ENCODE measurements at regions not wholly inside any gene's neighbourhood (a gene's known extent, or its start where the extent isn't known, plus 50 kb on each side); places are given as distances from the start of the nearest gene placed in this dataset.

DNA sequence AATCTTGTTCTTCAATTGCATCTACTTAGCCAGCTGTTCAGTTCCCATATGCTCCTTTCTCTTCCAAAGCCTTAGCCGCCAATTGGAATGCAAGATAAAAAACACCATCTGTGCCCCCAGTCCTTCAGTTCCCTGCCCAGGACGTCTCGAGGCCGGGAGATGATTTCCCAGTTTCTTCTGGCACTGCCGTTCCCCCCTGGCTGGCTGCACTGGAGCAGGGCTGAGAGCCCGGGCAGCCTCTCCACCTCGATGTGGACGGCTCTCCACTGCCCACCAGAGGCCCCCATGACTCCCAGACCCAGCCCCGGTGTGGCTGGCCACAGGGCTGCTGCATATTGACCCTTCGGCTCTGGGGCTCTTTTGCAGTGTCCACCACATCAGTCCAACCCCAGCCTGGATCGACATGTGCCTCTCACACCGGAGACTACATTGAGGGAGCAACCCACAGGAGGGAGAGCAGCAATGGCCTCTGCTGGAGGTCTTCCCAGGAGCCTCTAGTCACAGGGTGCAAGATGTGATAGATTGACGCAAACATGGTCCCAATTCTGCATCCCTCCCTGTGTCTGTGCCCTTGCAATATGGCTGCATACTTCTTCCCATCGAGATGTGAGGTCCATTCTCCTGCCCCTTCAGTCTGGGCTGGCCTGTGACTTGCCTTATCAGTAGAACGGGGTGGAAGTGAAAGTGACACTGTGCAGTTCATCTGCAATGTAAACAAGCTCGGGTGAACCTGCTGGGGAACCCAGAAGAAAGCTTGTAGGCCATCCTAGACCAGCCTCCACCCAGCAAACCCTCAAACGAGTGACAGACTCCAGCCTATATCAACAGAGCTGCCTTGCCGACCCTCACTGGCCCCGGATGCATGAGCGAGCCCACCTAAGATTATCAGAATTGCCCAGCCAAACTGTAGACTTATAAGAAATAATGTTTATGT is 52.3 kb upstream of the PRR20G start:
- no peaks in the 10 kb centered on the region for H3K9me3 ChIP-seq (ENCODE audit: low read length)
- no peaks in the 10 kb centered on the region for H3K27me3 ChIP-seq (ENCODE audit: insufficient read depth, low read depth, low read length)
- TF ChIP-seq EP300 (conservative IDR thresholded peaks at IDR 0.05; ENCODE audit: poor library complexity, severe bottlenecking), result no peak
- no peak for TF ChIP-seq EZH2 (IDR thresholded peaks at IDR 0.05; ENCODE audit: borderline replicate concordance, insufficient read depth, low read length, poor library complexity, severe bottlenecking)
- TF ChIP-seq MXI1 (conservative IDR thresholded peaks at IDR 0.05; ENCODE audit: poor library complexity, severe bottlenecking), result no peak
- TF ChIP-seq POLR2AphosphoS5 (IDR thresholded peaks at IDR 0.05), result no peak
- TF ChIP-seq, protein P1, sequence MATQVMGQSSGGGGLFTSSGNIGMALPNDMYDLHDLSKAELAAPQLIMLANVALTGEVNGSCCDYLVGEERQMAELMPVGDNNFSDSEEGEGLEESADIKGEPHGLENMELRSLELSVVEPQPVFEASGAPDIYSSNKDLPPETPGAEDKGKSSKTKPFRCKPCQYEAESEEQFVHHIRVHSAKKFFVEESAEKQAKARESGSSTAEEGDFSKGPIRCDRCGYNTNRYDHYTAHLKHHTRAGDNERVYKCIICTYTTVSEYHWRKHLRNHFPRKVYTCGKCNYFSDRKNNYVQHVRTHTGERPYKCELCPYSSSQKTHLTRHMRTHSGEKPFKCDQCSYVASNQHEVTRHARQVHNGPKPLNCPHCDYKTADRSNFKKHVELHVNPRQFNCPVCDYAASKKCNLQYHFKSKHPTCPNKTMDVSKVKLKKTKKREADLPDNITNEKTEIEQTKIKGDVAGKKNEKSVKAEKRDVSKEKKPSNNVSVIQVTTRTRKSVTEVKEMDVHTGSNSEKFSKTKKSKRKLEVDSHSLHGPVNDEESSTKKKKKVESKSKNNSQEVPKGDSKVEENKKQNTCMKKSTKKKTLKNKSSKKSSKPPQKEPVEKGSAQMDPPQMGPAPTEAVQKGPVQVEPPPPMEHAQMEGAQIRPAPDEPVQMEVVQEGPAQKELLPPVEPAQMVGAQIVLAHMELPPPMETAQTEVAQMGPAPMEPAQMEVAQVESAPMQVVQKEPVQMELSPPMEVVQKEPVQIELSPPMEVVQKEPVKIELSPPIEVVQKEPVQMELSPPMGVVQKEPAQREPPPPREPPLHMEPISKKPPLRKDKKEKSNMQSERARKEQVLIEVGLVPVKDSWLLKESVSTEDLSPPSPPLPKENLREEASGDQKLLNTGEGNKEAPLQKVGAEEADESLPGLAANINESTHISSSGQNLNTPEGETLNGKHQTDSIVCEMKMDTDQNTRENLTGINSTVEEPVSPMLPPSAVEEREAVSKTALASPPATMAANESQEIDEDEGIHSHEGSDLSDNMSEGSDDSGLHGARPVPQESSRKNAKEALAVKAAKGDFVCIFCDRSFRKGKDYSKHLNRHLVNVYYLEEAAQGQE (IDR thresholded peaks at IDR 0.05; ENCODE audit: borderline replicate concordance), result no peak
- no peak for TF ChIP-seq RAD21 (conservative IDR thresholded peaks at IDR 0.05)
- no peak for TF ChIP-seq TAF1 (IDR thresholded peaks at IDR 0.05; ENCODE audit: low read depth)
- no peak for TF ChIP-seq SMC3 (conservative IDR thresholded peaks at IDR 0.05; ENCODE audit: poor library complexity)
- TF ChIP-seq, protein P2, sequence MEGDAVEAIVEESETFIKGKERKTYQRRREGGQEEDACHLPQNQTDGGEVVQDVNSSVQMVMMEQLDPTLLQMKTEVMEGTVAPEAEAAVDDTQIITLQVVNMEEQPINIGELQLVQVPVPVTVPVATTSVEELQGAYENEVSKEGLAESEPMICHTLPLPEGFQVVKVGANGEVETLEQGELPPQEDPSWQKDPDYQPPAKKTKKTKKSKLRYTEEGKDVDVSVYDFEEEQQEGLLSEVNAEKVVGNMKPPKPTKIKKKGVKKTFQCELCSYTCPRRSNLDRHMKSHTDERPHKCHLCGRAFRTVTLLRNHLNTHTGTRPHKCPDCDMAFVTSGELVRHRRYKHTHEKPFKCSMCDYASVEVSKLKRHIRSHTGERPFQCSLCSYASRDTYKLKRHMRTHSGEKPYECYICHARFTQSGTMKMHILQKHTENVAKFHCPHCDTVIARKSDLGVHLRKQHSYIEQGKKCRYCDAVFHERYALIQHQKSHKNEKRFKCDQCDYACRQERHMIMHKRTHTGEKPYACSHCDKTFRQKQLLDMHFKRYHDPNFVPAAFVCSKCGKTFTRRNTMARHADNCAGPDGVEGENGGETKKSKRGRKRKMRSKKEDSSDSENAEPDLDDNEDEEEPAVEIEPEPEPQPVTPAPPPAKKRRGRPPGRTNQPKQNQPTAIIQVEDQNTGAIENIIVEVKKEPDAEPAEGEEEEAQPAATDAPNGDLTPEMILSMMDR (IDR thresholded peaks at IDR 0.05; ENCODE audit: poor library complexity, severe bottlenecking), result no peak

DNA sequence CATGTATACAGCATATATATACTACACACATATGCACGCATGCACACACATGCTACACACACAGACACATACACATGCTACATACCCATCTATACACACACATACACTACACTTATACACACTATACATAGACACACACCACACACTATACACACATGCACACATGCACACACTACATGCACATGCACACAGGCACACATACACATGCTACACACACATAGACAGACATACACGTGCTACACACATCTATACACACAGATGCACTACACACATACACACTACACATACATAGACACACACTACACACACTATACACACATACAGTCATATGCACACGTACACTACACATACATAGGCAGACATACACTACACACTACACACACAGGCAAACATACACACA is 51.2 kb upstream of the PRR20G start:
- Histone ChIP-seq H3K27me3 (ENCODE audit: insufficient read depth, low read depth, low read length) (no peaks in the 10 kb centered on the region), H2AFZ (ENCODE audit: low read depth, low read length) (no peak overlapping the region), H4K20me1 (ENCODE audit: insufficient read depth) (no peaks in the 10 kb centered on the region), H3K9me2 (ENCODE audit: insufficient read depth, low read length) (no peaks in the 10 kb centered on the region), H3F3A (ENCODE audit: insufficient read depth, low read length, poor library complexity, severe bottlenecking) (no peaks in the 10 kb centered on the region), H3K36me3 (ENCODE audit: insufficient read depth, low read length) (no peaks in the 10 kb centered on the region), H3K79me2 (replicated peaks; ENCODE audit: insufficient read depth, low read length) (no peaks in the 10 kb centered on the region), H3K27ac (ENCODE audit: low read length) (no peak overlapping the region), H3K9ac (ENCODE audit: low read length) (no peak overlapping the region), H3K9me3 (ENCODE audit: low read length) (peaks cover 3% of the 10 kb centered on the region), H3K4me2 (ENCODE audit: low read length) (no peak overlapping the region), H3K4me3 (ENCODE audit: low read length) (no peak overlapping the region)
- TF ChIP-seq EZH2 (IDR thresholded peaks at IDR 0.05; ENCODE audit: borderline replicate concordance, insufficient read depth, low read length, poor library complexity, severe bottlenecking) (no peak), MXI1 (conservative IDR thresholded peaks at IDR 0.05; ENCODE audit: poor library complexity, severe bottlenecking) (no peak), SMC3 (conservative IDR thresholded peaks at IDR 0.05; ENCODE audit: poor library complexity) (no peak), RAD21 (conservative IDR thresholded peaks at IDR 0.05) (no peak), TAF1 (IDR thresholded peaks at IDR 0.05; ENCODE audit: low read depth) (no peak)
- TF ChIP-seq, protein P1 (IDR thresholded peaks at IDR 0.05; ENCODE audit: borderline replicate concordance), result no peak

More for the DNA sequence above, 52.3 kb upstream of the PRR20G start:
- Histone ChIP-seq H3K9ac (ENCODE audit: low read length) (no peak overlapping the region), H3K9me2 (ENCODE audit: insufficient read depth, low read length) (no peaks in the 10 kb centered on the region), H3F3A (ENCODE audit: insufficient read depth, low read length, poor library complexity, severe bottlenecking) (no peaks in the 10 kb centered on the region), H2AFZ (ENCODE audit: low read depth, low read length) (no peak overlapping the region), H3K4me3 (ENCODE audit: low read length) (no peak overlapping the region), H3K36me3 (ENCODE audit: insufficient read depth, low read length) (no peaks in the 10 kb centered on the region), H4K20me1 (ENCODE audit: insufficient read depth) (no peaks in the 10 kb centered on the region), H3K79me2 (replicated peaks; ENCODE audit: insufficient read depth, low read length) (no peaks in the 10 kb centered on the region), H3K27ac (ENCODE audit: low read length) (no peak overlapping the region), H3K4me2 (ENCODE audit: low read length) (no peak overlapping the region)

Data from neural cell (in vitro differentiated cells).